Stimulated activated CD4-positive, alpha-beta T cell treated with anti-CD3 and anti-CD28 coated beads, Interleukin-12 subunit alpha, Interleukin-12 subunit beta, amount 100 ng/mL, for 24 hours (primary cell): ENCODE measurements at regions not wholly inside any gene's neighbourhood (a gene's known extent, or its start where the extent isn't known, plus 50 kb on each side); places are given as distances from the start of the nearest gene placed in this dataset.

Experiments used
- DNase-seq, 2 experiments: peaks; one replicate each; pipeline ENCODE4 v3.0.0-alpha.2; 2020; ENCODE audit warnings: low read depth in 2 of 2

DNA sequence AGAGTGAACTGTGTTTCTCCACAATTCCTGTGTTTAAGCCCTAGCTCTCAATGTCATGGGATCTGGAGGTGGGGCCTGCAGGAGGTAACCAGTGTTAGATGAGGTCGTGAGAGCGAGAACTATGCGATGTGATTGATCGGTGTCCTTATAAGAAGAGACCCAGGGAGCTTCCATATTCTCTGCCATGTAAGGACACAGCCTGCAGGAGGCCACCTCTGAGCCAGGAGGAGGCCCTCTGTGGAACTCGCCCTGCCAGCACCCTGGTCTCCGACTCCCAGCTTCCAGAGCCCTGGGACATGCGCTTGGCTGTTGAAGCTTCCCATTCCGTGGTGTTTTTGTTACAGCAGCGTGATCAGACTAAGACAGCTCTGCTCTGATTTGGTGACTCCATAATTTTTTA lies 255.4 kb downstream of the IRX2 start:
- no peak for DNase-seq

DNA sequence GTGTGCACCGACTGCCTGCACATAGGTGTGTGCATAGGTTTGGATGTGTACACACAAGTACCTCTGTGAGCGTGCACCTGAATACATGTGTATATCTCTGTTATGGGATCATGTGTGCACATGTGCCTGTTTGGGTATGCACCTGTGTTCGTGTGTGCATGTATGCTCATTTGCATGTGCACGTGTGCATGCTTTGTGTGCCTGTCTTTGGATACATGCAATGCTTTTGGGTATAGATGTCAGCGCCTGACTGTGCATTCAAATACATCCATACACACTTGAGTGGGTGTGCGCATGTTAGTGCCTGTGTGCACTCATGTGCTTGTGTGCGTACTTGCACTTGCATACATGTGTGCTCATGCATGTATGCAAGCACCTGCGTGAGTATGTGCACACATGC lies 258.1 kb downstream of the IRX2 start:
- no peak for DNase-seq

DNA sequence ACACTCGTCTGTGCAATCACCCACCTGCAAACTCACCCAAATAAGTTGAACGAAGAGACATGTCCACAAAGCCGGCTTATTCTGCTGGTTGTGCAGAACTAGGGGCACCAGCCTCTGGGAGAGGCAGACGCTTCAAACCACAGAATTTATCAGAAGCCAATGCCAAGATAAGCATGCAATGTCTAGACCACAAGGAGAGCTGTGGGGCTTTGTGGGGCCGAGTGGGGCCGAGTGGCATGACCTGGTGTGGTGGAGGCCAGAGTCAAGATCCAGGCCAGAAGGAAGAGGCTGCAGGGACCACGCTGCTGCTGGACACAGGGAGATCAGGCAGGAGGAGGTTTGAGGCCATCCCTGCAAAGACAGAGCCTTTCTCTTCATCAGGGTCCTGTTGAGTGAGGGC lies 259.0 kb downstream of the IRX2 start:
- no peak for DNase-seq

DNA sequence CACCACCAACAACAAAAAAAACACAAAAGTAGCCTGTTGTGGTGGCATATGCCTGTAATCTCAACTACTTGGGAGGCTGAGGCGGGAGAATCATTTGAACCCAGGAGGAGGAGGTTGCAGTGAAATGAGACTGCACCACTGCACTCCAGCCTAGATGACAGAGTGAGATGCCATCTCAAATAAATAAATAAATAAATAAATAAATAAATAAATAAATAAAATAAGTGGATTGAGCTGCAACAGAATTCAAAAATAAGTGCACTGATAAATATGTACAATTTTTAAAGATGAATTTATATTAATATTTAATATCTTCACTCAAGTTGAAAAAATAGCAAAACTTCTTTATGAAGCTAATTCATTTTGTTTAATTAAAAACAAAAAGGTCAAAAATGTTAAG lies 259.6 kb downstream of the IRX2 start:
- no peak for DNase-seq

DNA sequence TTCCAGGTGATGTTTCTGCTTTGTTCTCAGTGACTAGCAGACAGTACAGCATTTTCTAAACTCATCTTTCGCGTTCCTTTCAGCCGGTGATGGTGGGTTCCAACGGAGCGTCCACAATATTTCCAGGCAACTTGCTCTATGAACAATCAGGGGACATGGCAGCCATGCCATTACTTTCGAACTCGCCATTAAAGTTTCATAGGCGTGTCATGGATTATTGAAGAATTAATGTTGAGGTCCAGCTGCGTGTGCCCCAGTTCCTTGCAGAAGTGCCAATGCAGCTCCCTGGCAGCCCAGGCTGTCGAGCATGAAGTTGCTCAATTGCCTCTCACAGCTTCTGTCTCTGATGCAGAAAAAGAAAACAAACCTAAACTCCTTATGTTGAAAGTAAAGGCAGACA lies 262.2 kb downstream of the IRX2 start:
- no peak for DNase-seq

DNA sequence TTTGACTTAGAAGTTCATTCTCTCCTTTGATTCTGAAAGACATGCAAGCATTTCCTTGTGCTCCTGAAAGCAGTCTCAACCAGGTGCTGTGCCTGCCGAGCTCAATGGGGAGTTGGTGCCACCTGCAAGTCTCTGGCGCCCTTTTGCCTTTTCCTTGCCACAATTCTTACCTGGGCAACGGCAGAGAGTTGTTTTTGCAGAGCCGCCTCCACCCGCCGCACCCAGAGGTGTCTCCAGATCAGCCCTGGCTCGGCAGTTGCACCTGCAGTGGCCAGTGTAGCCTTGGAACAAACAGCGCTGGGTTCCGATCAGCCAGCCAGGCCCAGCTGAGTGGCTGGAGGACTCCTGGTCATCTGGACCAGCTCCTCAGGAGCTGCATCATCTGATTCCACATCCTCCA lies 262.9 kb downstream of the IRX2 start:
- DNase-seq, result no peak

DNA sequence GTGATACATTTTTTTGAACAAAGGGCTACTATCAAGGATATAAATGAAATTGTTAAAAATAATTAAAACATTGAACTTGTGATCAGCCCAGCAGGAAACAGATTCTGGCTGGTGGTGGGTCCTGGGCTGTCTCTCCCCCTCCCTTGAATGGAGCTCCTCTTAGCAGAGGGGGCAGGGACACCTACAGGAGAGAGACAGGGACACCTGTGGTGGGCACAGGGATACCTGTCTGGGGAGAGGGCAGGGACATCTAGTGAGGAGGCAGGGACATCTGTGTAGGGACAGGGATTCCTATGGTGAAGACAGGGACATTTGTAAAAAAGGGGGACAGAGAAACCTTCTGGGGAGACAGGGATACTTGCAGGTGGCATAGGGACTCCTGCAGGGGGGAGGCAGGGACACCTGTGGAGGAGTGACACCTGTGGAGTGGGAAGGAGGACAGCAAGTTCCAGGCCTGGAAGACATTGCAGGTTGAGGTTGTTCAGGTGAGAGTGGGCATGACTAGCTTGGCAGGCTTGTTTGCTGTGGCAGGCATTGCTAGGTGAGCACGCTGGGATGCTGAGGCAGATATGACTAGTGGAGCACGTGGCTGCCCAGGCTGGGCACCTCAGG lies 264.2 kb downstream of the IRX2 start:
- no peak for DNase-seq

DNA sequence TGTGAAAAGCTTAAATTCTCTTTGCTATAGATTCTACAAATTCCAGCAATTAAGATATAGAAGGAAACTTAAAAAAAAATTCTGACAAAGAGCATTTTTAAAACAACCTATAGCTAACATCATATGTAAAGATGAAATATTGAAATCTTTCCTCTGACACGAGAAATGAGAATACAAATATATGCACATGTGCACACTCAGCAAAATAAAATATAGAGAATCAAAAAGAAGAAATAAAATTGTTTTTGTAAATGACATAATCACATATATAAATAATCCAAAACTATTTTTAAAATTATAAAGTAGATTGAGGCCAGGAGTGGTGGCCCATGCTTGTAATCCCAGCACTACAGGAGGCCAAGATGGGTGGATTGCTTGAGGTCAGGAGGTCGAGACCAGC lies 265.1 kb downstream of the IRX2 start:
- DNase-seq, result no peak

DNA sequence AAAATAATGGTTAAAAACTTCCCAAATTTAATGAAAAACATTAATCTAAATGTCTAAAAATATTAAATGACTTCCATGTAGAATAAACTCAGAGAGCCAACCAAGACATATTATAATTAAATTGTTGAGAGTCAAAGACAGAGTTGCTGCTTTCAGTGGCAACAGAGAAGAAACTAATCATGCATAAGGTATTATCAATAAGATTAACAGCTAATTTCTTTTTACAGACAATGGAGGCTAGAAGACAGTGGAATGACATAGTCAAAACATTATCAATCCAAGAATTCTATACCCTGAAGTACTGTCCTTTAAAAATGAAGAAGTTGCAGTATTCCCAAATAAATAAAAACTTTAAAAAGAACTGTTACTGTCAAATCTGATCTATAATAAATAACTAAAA lies 268.7 kb downstream of the IRX2 start:
- DNase-seq, result no peak

DNA sequence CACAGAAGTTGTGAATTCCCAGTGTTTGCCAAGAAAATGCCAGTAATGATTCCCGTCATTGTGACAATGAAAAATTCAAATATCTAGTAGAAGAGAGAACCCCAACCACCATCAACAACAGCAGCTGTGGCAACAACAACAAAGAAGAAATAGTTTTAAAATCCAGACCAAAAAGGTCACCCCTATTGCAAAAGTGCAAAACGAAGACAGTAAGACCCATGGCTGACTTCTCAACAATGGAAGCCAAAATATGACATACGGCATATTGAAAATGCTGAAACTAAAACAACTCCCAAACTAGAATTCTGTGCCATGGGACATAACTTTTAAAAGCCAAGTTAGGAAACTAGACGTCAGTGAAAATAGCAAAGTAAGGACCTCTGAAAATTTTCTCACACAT lies 270.6 kb downstream of the IRX2 start:
- no peak for DNase-seq

DNA sequence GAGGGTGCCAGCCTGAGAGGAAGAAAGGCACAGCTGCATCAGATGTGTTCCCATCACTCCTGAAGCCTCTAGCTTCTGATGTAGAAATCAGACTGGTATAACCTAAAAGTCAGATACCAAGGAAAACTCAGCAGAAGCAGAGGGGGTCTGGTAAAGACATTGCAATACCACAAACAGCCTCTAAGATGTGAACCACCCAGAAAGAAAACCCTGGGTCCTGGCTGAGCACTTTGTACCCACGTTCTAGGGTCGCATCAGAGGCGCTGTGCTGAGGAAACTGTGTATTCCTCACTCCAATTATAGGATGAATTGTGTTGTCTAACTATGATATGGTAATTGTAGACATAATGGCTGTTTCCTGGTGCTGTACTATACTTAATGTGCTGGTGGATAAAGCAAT lies 275.6 kb downstream of the IRX2 start:
- no peak for DNase-seq

DNA sequence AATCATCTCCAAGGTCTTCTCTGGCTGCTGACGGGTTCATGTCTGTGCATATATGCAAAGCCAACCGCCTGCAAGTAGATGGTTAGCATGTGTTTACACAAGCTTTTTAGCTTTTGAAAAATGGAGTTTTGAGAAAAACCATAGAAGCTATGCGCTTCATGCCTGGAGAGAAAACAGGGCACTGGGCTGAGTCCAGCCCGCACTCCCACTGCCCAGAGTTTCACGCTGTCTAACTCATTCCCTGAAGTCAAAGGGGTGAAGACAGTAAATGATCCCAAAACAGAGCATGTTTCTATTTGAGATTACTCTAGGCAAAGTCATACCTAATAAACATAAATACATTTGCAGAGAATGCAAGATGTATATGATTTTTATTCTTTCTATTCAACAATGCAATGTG lies 278.8 kb downstream of the IRX2 start:
- no peak for DNase-seq

DNA sequence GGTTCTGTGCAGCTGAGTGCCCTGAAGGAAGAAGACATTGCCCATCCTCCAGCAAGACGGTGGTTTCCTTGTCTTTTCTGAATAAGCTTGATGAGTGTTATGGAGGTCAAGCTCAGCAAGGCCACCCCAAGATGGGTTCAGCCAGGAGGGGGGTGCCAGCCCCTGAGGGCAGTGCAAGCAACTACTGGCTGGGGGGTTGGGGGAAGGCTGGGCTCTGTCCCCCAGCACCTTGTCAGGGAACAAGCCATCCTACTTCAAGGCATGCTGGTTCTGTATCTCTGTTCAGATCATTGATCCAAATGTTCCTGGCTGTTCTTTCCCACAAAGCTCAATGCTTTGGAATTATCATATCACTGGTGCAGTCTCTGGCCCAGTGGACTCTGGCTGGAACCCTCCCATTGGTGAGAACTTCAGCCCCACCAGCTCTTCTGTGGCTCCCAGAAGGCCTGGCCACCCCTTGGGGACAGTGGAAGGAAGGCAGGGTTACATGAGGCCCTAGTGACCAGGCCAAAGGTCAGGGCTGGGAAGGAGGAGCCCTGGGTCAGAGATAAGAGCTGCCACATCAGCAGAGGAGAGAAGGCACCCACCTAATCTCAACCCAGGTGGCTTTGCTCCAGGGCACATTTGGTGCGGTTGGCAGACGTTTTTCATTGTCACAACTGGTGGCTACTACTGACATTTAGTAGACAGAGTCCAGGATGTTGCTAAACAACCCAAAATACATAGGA lies 280.2 kb downstream of the IRX2 start:
- no peak for DNase-seq

DNA sequence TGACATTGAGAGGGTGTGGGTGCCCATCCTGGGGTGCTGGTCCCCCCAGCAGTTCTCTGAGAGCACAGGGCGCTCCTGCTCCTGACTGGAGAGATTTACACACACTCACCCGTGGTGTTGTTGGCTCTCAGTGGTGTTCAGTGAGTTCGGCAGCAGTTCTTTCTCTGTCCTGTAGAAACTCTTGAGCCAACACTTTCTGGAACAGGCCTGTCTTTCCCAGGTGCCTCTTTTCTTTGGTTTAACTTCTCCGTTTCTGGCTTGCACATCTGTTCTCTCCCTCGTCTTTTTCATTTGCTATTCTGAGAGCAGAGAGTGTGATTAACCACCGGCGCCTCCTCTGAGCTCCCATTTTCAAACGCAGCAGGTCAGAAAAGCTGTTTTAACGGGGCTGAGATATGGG lies 284.5 kb downstream of the IRX2 start:
- no peak for DNase-seq

DNA sequence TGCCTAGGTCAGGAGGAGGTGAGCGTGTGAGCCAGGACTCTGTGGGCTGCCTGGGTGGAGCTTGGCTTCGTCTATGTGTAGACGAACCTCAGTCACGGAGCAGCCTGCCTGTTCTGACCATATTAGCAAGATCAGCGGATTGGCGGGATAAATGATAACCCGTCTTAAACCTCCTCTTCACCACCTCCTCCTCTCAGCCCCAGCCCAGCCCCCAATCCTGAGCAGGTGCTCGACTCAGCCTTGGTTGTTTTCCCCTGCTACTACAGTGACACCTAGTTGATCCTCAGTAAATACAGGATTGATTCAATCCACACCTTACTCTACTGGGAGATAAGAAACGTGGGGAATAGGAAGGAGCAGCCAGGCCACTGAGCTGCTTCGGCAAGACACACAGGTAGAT lies 286.1 kb downstream of the IRX2 start:
- DNase-seq, result no peak

DNA sequence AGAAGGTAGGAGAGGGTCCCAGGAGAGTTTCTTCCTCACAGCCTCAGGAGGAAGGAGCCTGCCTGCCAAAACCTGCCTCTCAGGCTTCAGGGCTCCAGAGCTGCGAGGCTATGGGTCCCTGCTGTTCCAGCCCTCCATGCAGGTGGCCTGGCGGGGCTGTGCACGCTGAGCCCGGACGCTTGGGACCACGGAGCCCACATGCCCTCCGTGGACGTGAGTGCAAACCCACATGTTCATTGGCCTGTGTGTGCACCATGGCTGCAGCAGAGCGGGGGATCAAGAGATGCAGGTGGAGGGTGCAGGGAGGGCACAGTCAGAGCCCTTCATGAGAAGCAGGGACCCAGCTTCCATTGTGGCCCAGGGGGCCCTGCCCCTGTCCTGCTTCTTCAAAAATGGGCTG lies 287.3 kb downstream of the IRX2 start:
- no peak for DNase-seq

DNA sequence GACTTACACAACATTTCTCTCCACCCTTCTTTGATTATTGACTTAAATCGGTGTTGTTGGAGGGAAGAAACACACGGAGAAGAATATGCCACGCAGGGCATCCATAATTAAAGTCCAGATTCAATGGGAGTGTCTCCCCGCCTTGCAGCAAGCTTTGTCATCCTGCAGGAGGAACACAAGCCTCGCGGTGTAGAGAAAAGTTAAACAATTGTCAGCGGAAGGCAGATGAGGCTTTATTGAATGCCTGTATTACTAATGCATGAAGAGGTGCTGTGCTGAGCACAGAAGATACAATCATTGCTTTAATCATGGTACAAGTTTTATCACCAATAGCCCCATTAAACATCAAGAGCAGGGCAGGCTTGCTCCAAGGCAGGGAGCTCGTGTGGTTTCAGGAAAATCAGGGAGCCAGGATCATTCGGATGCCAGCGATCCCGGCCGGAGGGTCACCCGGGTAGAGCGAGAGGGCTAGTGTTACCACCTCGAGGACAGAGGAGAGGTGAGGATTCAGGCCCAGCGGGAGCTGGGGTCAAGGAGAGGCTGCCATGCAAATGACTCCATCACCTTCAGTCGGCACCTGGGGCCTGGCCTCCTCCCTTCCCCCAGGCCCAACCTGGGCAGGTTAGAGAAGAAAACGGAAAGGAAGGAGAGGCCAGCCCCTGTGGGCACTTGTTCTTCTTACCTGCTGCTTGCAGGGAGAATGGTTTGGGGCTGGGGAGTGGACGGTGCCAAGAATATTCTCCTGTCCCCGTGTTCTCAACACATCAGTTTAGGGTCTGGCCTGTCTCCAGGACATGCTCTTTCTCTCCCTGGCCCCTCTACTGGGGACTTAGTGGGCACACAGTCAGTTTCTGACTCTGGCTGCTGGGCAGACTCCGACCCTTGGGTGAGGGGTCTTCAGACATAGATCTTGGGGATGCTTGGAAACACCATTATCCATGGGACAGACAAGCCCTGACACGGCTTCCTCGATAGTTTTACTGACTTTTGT lies 289.5 kb downstream of the IRX2 start:
- DNase-seq, result no peak

DNA sequence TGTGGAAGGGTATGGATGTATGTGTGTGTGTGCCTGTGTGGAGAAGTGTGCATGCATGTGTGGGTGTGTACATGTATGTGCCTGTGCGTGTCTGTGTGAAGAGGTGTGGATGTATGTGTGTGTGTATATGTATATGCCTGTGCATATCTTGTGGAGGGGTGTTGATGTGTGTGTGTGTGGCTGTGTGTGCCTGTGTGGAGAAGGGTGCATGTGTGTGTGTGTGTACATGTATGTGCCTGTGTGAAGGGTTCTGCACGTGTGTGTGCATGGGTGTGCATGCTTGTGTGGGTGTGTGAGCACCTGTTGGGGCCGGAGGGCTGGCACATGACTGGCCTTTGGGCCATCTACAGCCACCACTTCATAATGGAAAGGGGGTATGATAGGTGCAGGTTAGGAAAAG lies 291.4 kb downstream of the IRX2 start:
- no peak for DNase-seq

DNA sequence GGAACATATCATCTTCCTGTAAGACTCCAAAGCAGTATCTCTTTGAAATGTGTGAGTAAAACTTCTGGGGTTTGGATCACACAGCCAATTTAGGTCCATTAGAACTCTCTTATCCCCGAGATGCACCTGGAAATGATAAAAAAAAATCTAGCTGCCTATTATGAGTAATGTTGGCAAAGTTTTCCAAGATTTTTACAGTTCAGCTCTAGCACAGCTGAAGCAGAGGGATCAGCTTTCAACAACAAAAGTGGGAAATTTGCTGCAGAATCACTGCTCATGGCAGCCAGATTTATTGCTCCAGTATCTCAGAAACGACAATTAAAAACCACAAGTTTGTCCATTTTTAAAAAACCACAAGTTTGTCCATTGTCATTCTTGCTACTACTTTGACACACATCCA lies 292.2 kb downstream of the IRX2 start:
- no peak for DNase-seq

DNA sequence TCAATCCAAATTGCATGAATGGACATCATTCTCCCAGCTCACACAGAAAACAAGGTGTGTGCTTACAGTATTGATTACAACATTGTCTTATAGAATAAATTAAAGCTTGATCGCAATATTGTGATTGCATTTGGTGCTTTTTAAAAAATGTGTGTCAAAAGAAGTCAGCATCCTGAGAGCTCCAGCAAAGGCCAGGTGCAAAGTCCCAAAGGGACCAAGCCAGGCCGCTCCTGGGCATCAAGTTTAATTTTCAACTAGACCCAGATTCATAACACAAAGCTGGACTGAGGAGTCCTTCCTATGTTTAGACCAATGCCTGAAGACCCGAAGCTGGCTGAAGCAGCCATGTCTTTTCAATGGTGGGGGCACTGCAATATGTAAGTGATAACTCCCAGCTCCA lies 295.6 kb downstream of the IRX2 start:
- no peak for DNase-seq

DNA sequence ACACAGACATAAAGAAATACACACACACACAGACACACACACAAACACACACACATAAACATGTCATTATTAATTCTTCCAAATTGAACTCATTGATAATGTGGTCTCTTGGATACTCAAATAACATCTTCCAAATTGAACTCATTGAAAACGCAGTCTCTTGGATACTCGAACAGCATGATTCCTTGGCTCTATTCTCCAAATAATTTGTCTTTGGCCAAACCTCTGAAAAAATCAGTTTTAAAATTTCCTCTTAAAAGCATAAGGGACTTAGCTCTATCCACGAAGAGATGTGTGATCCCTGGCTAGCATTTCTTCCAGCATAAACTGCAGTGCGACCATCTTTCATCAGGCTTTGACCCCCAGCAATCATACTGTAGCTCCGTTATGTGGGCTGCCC lies 296.6 kb downstream of the IRX2 start:
- no peak for DNase-seq

DNA sequence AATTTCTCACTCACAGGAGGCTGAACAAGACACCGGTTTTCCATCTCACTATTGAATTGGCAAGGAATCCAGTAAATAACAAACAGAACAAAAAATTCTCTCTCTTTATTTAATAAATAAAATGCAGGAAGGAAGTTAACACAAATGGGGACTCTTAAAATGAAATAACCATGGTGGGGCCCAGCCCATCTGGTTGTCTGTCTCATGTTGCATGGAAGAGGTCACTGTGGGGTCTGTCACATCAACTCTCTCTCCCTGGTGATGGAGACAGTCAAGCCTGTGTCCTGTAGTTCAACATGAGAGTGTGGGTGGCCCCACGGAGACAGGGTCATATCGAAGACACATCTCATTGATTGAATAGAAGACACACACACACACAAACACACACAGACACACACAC lies 297.7 kb downstream of the IRX2 start:
- no peak for DNase-seq

DNA sequence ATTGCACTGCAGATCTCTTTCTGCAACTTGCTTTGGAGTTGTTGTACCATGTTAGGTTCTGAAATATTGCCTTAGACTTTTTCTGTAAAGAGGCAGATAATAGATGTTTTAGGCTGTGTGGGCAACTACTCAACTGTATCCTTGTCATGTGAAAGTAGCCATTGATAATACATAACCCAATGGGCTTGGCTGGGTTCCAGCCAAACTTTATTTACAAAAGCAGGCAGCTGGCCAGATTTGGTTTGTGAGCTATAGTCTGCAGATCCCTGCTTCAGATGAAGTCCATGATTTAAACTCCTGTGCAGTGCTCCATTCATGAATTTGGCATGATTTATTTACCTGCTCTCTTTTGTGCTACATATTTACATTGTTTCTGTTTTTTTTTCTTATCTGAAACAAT lies 300.4 kb downstream of the IRX2 start:
- DNase-seq, result no peak
